Keratinocyte (primary cell): ENCODE measurements at regions not wholly inside any gene's neighbourhood (a gene's known extent, or its start where the extent isn't known, plus 50 kb on each side); places are given as distances from the start of the nearest gene placed in this dataset.
A peak's percentile ranks its signal among the peaks of the same experiment; 100 is the strongest.

ENCODE experiments used
- DNase-seq: peaks from one replicate; pipeline ENCODE4 v3.0.0-alpha.2; 2011; ENCODE audit warnings: low read depth, missing footprints, low spot score
- FAIRE-seq: peaks from 2 replicates; lab custom pipeline; 2011; peaks lifted over from hg19 to GRCh38; lab: Jason Lieb, UNC
- H2AFZ ChIP-seq: 2 replicates; pipeline ENCODE4 v1.6.0; 2012; ENCODE audit warnings: low read length, control low read depth, inconsistent platforms; ENCODE audit not compliant: control insufficient read depth
- H3K27ac ChIP-seq: 2 replicates; pipeline ENCODE4 v1.5.1; 2011; ENCODE audit warnings: low read length; ENCODE audit not compliant: control insufficient read depth, insufficient read depth
- H3K27me3 ChIP-seq: 3 replicates; pipeline ENCODE4 v1.6.0; 2011; ENCODE audit warnings: low read length; ENCODE audit not compliant: control insufficient read depth, insufficient read depth; ENCODE audit errors: extremely low read depth
- H3K36me3 ChIP-seq, 2 experiments: 2 replicates in 1 of 2; 3 replicates in 1 of 2; pipeline ENCODE4 v1.5.1; 2011; ENCODE audit warnings: low read length in 2 of 2, mild to moderate bottlenecking in 1 of 2; ENCODE audit not compliant: control insufficient read depth in 2 of 2, insufficient read depth in 2 of 2; ENCODE audit errors: extremely low read depth in 1 of 2
- H3K4me1 ChIP-seq: 3 replicates; pipeline ENCODE4 v1.5.1; 2011; ENCODE audit warnings: low read length; ENCODE audit not compliant: control insufficient read depth, insufficient read depth; ENCODE audit errors: extremely low read depth
- H3K4me2 ChIP-seq: 3 replicates; pipeline ENCODE4 v1.6.0; 2011; ENCODE audit warnings: low read depth, low read length; ENCODE audit not compliant: control insufficient read depth, insufficient read depth; ENCODE audit errors: extremely low read depth
- H3K4me3 ChIP-seq, 3 experiments: fragments of 200-600 bp in 1 of 3; sonication (generic) in 1 of 3; 2 replicates in 2 of 3; 3 replicates in 1 of 3; pipeline ENCODE4 v1.5.1; 2011 to 2016; ENCODE audit warnings: low read length in 3 of 3, mild to moderate bottlenecking in 3 of 3, control low read depth in 2 of 3, inconsistent platforms in 1 of 3, low read depth in 1 of 3, mixed read lengths in 1 of 3, mixed run types in 1 of 3, moderate library complexity in 1 of 3; ENCODE audit not compliant: control insufficient read depth in 2 of 3, insufficient read depth in 2 of 3; ENCODE audit errors: extremely low read depth in 1 of 3
- H3K79me2 ChIP-seq: 2 replicates; pipeline ENCODE4 v1.6.0; 2012; ENCODE audit warnings: low read length; ENCODE audit not compliant: control insufficient read depth, insufficient read depth
- H3K9ac ChIP-seq: 3 replicates; pipeline ENCODE4 v1.6.0; 2011; ENCODE audit warnings: low read length; ENCODE audit not compliant: control insufficient read depth, insufficient read depth; ENCODE audit errors: extremely low read depth
- H3K9me1 ChIP-seq: 3 replicates; pipeline ENCODE4 v1.6.0; 2011; ENCODE audit warnings: low read length; ENCODE audit not compliant: control insufficient read depth, insufficient read depth; ENCODE audit errors: extremely low read depth
- H3K9me3 ChIP-seq: 2 replicates; pipeline ENCODE4 v1.5.1; 2012; ENCODE audit warnings: low read depth, low read length; ENCODE audit not compliant: control insufficient read depth
- H4K20me1 ChIP-seq: 3 replicates; pipeline ENCODE4 v1.6.0; 2011; ENCODE audit warnings: low read length; ENCODE audit not compliant: control insufficient read depth, insufficient read depth; ENCODE audit errors: extremely low read depth
- CTCF ChIP-seq, 3 experiments: IDR thresholded peaks in 1 of 3; conservative IDR thresholded peaks in 1 of 3; optimal IDR thresholded peaks in 1 of 3; 2 replicates in 2 of 3; 3 replicates in 1 of 3; pipeline versions ENCODE3 to v1.5.1; 2011; ENCODE audit warnings: low read length in 3 of 3, mild to moderate bottlenecking in 3 of 3, moderate library complexity in 2 of 3, control low read depth in 1 of 3, inconsistent platforms in 1 of 3; ENCODE audit not compliant: insufficient read depth in 2 of 3; ENCODE audit errors: extremely low read depth in 1 of 3
- EZH2 ChIP-seq: IDR thresholded peaks from one replicate; pipeline ENCODE4 v1.6.1; 2012; ENCODE audit warnings: inconsistent platforms, mild to moderate bottlenecking, low read length, moderate library complexity
- dilution Hi-C: fragments of 300-500 bp; cut with MboI; formaldehyde crosslinking; loops from one replicate; pipeline ENCODE4 v1.7.0; 2020; ENCODE audit warnings: low sequenced_read_pairs; ENCODE audit not compliant: extremely low pct_ligation_motif_present

DNA sequence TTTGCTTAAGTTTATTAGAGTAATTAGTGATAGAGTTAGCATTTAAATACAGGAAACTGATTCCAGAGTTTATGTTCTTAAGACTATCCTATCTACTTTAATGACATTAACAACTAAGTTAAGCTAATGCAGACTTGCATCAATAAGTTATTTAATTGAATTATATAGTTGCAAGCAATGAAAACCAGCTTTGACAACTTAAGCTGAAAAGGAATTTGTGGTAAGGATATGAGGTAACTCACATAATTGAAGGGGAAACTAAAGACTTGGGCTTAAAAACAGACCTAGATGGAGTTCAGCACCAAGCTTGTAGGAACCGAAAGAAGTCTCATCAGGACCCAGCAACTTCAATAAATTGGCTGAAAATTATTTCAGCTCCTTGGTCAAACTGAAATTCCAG is 222.3 kb downstream of the IBTK start:
- no peaks in the 10 kb centered on the region for H3K27me3 ChIP-seq
- no peaks in the 10 kb centered on the region for H3K79me2 ChIP-seq
- no peaks in the 10 kb centered on the region for H3K9me3 ChIP-seq
- TF ChIP-seq EZH2, result no peak
- H3K9me1 ChIP-seq, result no peaks in the 10 kb centered on the region
- peaks cover 34% of the 10 kb centered on the region for H3K4me1 ChIP-seq
- H3K9ac ChIP-seq, result no peak overlapping the region
- H3K4me2 ChIP-seq, result no peak overlapping the region
- H2AFZ ChIP-seq, result no peak overlapping the region
- no peak for DNase-seq
- H3K27ac ChIP-seq, result no peak overlapping the region
- FAIRE-seq, result no peak
- dilution Hi-C loops, result no loop called here
- H3K36me3 ChIP-seq, result no peaks in the 10 kb centered on the region
- H4K20me1 ChIP-seq, result no peaks in the 10 kb centered on the region
- no peak overlapping the region for H3K4me3 ChIP-seq

DNA sequence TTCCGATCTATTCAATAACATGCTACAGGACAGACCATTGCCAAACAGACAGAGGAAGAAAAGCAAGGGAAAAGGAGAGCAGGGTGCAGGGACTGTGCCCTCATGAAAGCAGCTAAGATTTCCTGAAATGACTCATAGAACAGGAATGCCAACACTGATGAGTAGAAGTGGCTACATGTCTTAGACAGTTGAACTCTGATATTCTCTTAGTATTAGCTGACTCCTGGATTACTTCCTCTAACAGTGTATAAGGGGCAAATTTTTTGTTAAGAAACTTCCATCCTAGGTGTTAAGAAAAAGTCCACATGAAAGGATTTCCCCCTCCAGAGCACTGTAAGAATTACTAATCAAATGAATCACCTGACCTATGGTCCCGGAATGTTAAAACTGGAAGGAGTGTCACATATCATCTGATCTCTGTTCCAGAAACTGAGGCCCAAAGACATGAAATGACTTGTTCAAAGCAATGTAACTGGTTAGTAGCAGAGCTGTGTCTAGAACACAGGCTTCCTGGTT is 224.9 kb downstream of the IBTK start:
- Histone ChIP-seq H3K27me3 (no peaks in the 10 kb centered on the region), H3K9ac (peak overlapping the region; percentile 61), H3K4me2 (peak overlapping the region; percentile 83), H3K36me3 (no peaks in the 10 kb centered on the region), H3K9me1 (no peaks in the 10 kb centered on the region), H2AFZ (peak overlapping the region; percentile 80), H3K9me3 (no peaks in the 10 kb centered on the region), H3K4me1 (peaks cover 31% of the 10 kb centered on the region), H3K79me2 (no peaks in the 10 kb centered on the region), H4K20me1 (no peaks in the 10 kb centered on the region), H3K27ac (peak overlapping the region; percentile 89), H3K4me3 (peak overlapping the region in 1 of 3 experiments; percentile 45)
- peak; percentile 98 for FAIRE-seq
- peak; percentile 88 for DNase-seq
- TF ChIP-seq CTCF (optimal IDR thresholded peaks at IDR 0.05 in 1 of 3, IDR thresholded peaks at IDR 0.05 in 1 of 3, conservative IDR thresholded peaks at IDR 0.05 in 1 of 3; ENCODE audit: extremely low read depth in 1 of 3, insufficient read depth in 2 of 3, low read length in 3 of 3) (no peak), EZH2 (no peak)
- dilution Hi-C loops, result no loop called here

DNA sequence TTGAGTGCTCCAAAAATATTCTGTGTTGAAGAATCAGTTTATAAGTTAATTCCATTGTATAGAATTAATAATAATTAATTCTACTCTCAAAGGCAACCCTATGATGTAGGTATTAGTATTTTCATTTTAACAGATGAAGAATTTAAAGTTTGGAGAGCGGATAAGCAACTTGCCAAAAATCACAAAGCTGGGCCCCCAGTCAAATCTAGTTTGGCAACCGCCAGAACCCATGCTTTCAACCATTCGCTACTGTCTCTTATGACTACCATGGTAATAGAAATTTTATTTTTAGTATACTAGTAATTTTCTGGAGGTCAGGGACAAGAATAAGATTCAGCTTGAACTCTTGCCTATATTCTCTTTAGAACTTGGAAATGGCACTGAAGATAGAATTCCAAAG is 229.8 kb downstream of the IBTK start:
- H3K9me1 ChIP-seq, result no peaks in the 10 kb centered on the region
- H3K79me2 ChIP-seq, result no peaks in the 10 kb centered on the region
- peaks cover 54% of the 10 kb centered on the region for H3K4me1 ChIP-seq
- no peaks in the 10 kb centered on the region for H3K9me3 ChIP-seq
- no peak overlapping the region for H2AFZ ChIP-seq
- H3K4me3 ChIP-seq, result no peak overlapping the region
- H4K20me1 ChIP-seq, result no peaks in the 10 kb centered on the region
- no peaks in the 10 kb centered on the region for H3K27me3 ChIP-seq
- peak overlapping the region; percentile 29 for H3K27ac ChIP-seq
- TF ChIP-seq EZH2 (no peak), CTCF (optimal IDR thresholded peaks at IDR 0.05 in 1 of 3, IDR thresholded peaks at IDR 0.05 in 1 of 3, conservative IDR thresholded peaks at IDR 0.05 in 1 of 3; ENCODE audit: extremely low read depth in 1 of 3, insufficient read depth in 2 of 3, low read length in 3 of 3) (no peak)
- dilution Hi-C loops, result no loop called here
- no peak for DNase-seq
- no peak for FAIRE-seq
- H3K36me3 ChIP-seq, result no peaks in the 10 kb centered on the region
- H3K4me2 ChIP-seq, result no peak overlapping the region
- H3K9ac ChIP-seq, result no peak overlapping the region
